K562 (cell line): ENCODE measurements at regions not wholly inside any gene's neighbourhood (a gene's known extent, or its start where the extent isn't known, plus 50 kb on each side); places are given as distances from the start of the nearest gene placed in this dataset.

Experiments used
- ATAC-seq: fragments of 200-7000 bp; cut with Tn5 transposase; 3 replicates; pipeline ENCODE4 v1.9.1; 2020; ENCODE audit warnings: moderate library complexity
- BruUV-seq: library from RNA; stranded (reverse); fragments of 400-500 nt; replicated peaks from 2 replicates; lab custom pipeline; 2021; lab: Mats Ljungman, UMichigan
- CTCF ChIA-PET: fragments of 300-600 bp; formaldehyde crosslinking; extraction: SDS; loops from one replicate; lab custom pipeline; 2021; ENCODE audit warnings: low intra/inter-chr PET ratio; lab: Yijun Ruan, JAX
- POLR2A ChIA-PET: fragments of 300-600, 350-650 bp; sonication (Branson Sonifier 250); formaldehyde crosslinking; extraction: SDS; loops from one replicate; lab custom pipeline; 2021; ENCODE audit warnings: antibody characterized with exemption, inconsistent platforms; lab: Yijun Ruan, JAX
- DNase-seq, 4 experiments: peaks; one replicate each; pipeline versions ENCODE4 v3.0.0 to v3.0.0-alpha.2; 2011 to 2018; ENCODE audit warnings: low spot score in 3 of 4, mixed read lengths in 3 of 4; ENCODE audit errors: extremely low read depth in 1 of 4
- FAIRE-seq: peaks from 2 replicates; lab custom pipeline; 2011; peaks lifted over from hg19 to GRCh38; lab: Jason Lieb, UNC
- H2AFZ ChIP-seq: 2 replicates; pipeline ENCODE4 v1.6.0; 2011; ENCODE audit warnings: low read depth, low read length, control low read depth, inconsistent platforms
- H3K27ac ChIP-seq: fragments of 200-600 bp; 3 replicates; pipeline ENCODE4 v1.8.0; 2011; ENCODE audit warnings: low read depth, mild to moderate bottlenecking, control low read depth, inconsistent platforms, low read length, moderate library complexity, mixed read lengths; ENCODE audit errors: extremely low read depth
- H3K27me3 ChIP-seq, 2 experiments: fragments of 300-600 bp in 1 of 2; 2 replicates in 1 of 2; 3 replicates in 1 of 2; pipeline versions ENCODE4 v1.6.0 to v1.8.0; 2011; ENCODE audit warnings: inconsistent platforms in 2 of 2, low read length in 2 of 2, mild to moderate bottlenecking in 1 of 2, mixed read lengths in 1 of 2, moderate library complexity in 1 of 2; ENCODE audit not compliant: control insufficient read depth in 2 of 2, insufficient read depth in 2 of 2
- H3K36me3 ChIP-seq: fragments of 300-600 bp; 3 replicates; pipeline ENCODE4 v1.8.0; 2011; ENCODE audit warnings: mild to moderate bottlenecking, low read length, inconsistent platforms; ENCODE audit not compliant: control insufficient read depth, insufficient read depth
- H3K4me1 ChIP-seq, 2 experiments: fragments of 200-600 bp in 1 of 2; replicated peaks in 1 of 2; 2 replicates in 1 of 2; 3 replicates in 1 of 2; pipeline versions ENCODE4 v1.5.1 to v1.8.0; 2011; ENCODE audit warnings: inconsistent platforms in 2 of 2, low read length in 2 of 2, mild to moderate bottlenecking in 1 of 2, mixed read lengths in 1 of 2, moderate library complexity in 1 of 2; ENCODE audit not compliant: control insufficient read depth in 2 of 2, insufficient read depth in 2 of 2
- H3K4me2 ChIP-seq: 2 replicates; pipeline ENCODE4 v1.6.1; 2011; ENCODE audit warnings: low read length, control low read depth, inconsistent platforms, mixed read lengths; ENCODE audit not compliant: insufficient read depth
- H3K4me3 ChIP-seq: fragments of 200-600 bp; sonication (generic), shearing (Covaris generic); 2 replicates; pipeline ENCODE4 v1.5.1; 2016; ENCODE audit warnings: control low read depth, inconsistent platforms
- H3K79me2 ChIP-seq: fragments of 200-600 bp; 3 replicates; pipeline ENCODE4 v1.8.0; 2011; ENCODE audit warnings: low read length, inconsistent platforms; ENCODE audit not compliant: control insufficient read depth, insufficient read depth
- H3K9ac ChIP-seq, 2 experiments: 2 replicates each; pipeline versions ENCODE4 v1.6.0 to v1.6.1; 2011; ENCODE audit warnings: low read depth in 2 of 2, low read length in 2 of 2, control low read depth in 1 of 2, inconsistent platforms in 1 of 2, mild to moderate bottlenecking in 1 of 2, mixed read lengths in 1 of 2; ENCODE audit not compliant: insufficient read depth in 1 of 2
- H3K9me1 ChIP-seq: one replicate; pipeline ENCODE4 v1.6.0; 2011; ENCODE audit warnings: inconsistent platforms, mild to moderate bottlenecking, low read length, moderate library complexity; ENCODE audit not compliant: control insufficient read depth, insufficient read depth
- H3K9me3 ChIP-seq: replicated peaks from 2 replicates; pipeline ENCODE4 v1.5.1; 2011; ENCODE audit warnings: low read depth, low read length, inconsistent platforms; ENCODE audit not compliant: control insufficient read depth, insufficient read depth
- H4K20me1 ChIP-seq: replicated peaks from 2 replicates; pipeline ENCODE4 v1.6.1; 2011; ENCODE audit warnings: low read length, inconsistent platforms, mixed read lengths; ENCODE audit not compliant: control insufficient read depth, insufficient read depth
- HDGF ChIP-seq: fragments of 450-650 bp; IDR thresholded peaks from 2 replicates; pipeline ENCODE4 v1.6.1; 2016
- MLX ChIP-seq, 2 experiments: fragments of 450-650 bp in 1 of 2; sonication (generic) in 1 of 2; formaldehyde crosslinking; conservative IDR thresholded peaks; 2 replicates each; pipeline versions ENCODE4 v1.4.0 to v1.8.1; 2020 to 2022; ENCODE audit warnings: mild to moderate bottlenecking in 1 of 2, missing genetic modification reagents in 1 of 2
- POLR2A ChIP-seq: fragments of 450-650 bp; conservative IDR thresholded peaks from 2 replicates; pipeline ENCODE4 v1.6.1; 2016
- TRIM28 ChIP-seq: fragments of 450-650 bp; IDR thresholded peaks from 2 replicates; pipeline ENCODE4 v1.6.1; 2017
- YBX1 ChIP-seq: fragments of 450-650 bp; IDR thresholded peaks from 2 replicates; pipeline ENCODE4 v1.7.1; 2016; ENCODE audit warnings: mild to moderate bottlenecking
- ZNF124 ChIP-seq: sonication (generic); formaldehyde crosslinking; IDR thresholded peaks from 2 replicates; pipeline ENCODE4 v1.8.1; 2022; ENCODE audit warnings: missing genetic modification reagents
- ZNF143 ChIP-seq: sonication (generic); formaldehyde crosslinking; IDR thresholded peaks from 2 replicates; pipeline ENCODE4 v1.9.0; 2022; ENCODE audit warnings: mild to moderate bottlenecking, missing genetic modification reagents
- WGBS: fragments of 100-300 bp; shearing (Covaris generic); methylation state at CpG from one replicate; pipeline ENCODE4 v1.1.6; 2016; ENCODE audit warnings: low coverage, mixed read lengths; ENCODE audit not compliant: insufficient coverage; ENCODE audit errors: missing lambda C conversion rate; 5-methylcytosine and 5-hydroxymethylcytosine counted together
- in situ Hi-C: fragments of 300-500 bp; cut with MboI; formaldehyde crosslinking; loops from 4 replicates; pipeline ENCODE4 v1.15.0; 2018; ENCODE audit warnings: inconsistent platforms, mixed read lengths
- intact Hi-C: fragments of 100-400 bp; cut with micrococcal nuclease; formaldehyde crosslinking; loops from 2 replicates; pipeline ENCODE4 v1.14.2; 2022

GRCh38 chr18:43572163-43572562 is 294.9 kb upstream of the SYT4 start:
- BruUV-seq, result no TSS peak
- FAIRE-seq, result no peak
- Histone ChIP-seq H4K20me1 (no peaks in the 10 kb centered on the region), H3K4me1 (no peaks in the 10 kb centered on the region), H2AFZ (no peak overlapping the region), H3K9me3 (no peaks in the 10 kb centered on the region)
- POLR2A ChIA-PET, result no interaction called here
- intact Hi-C loops, result no loop called here
- no peak for TF ChIP-seq MLX (CRISPR knock-in tag; conservative IDR thresholded peaks at IDR 0.05)
- no peak for TF ChIP-seq ZNF143 (CRISPR knock-in tag)
- TF ChIP-seq YBX1, result no peak
- TF ChIP-seq ZNF124 (CRISPR knock-in tag), result no peak
- TF ChIP-seq HDGF, result no peak
- TF ChIP-seq, all 486 proteins: peak for 0
- no peaks in the 10 kb centered on the region for H3K79me2 ChIP-seq
- ATAC-seq (no peak), DNase-seq (no peak)
- WGBS, result 0% methylated on average over 2 of the region's 2 CpGs
- no peak overlapping the region for H3K4me3 ChIP-seq
- CTCF ChIA-PET, result no interaction called here
- H3K27ac ChIP-seq, result no peak overlapping the region
- no peaks in the 10 kb centered on the region for H3K36me3 ChIP-seq
- in situ Hi-C loops, result loop anchor here (25.0 kb wide), 1 partner anchor 1460 kb away; no protein-coding TSS in a partner anchor
- no peak overlapping the region for H3K4me2 ChIP-seq
- no peak overlapping the region for H3K9ac ChIP-seq
- no peaks in the 10 kb centered on the region for H3K9me1 ChIP-seq
- no peaks in the 10 kb centered on the region for H3K27me3 ChIP-seq

GRCh38 chr18:43574974-43575373 is 297.7 kb upstream of the SYT4 start:
- no peak overlapping the region for H3K27ac ChIP-seq
- ChIA-PET CTCF (no interaction called here), POLR2A (no interaction called here)
- H3K9me1 ChIP-seq, result no peaks in the 10 kb centered on the region
- no peaks in the 10 kb centered on the region for H3K79me2 ChIP-seq
- FAIRE-seq (no peak), DNase-seq (no peak), ATAC-seq (no peak)
- no peak overlapping the region for H3K4me3 ChIP-seq
- no peak overlapping the region for H3K4me2 ChIP-seq
- no peaks in the 10 kb centered on the region for H3K4me1 ChIP-seq
- H4K20me1 ChIP-seq, result no peaks in the 10 kb centered on the region
- in situ Hi-C loops, result loop anchor here (25.0 kb wide), 1 partner anchor 1463 kb away; no protein-coding TSS in a partner anchor
- H3K27me3 ChIP-seq, result no peaks in the 10 kb centered on the region
- no peaks in the 10 kb centered on the region for H3K9me3 ChIP-seq
- no peaks in the 10 kb centered on the region for H3K36me3 ChIP-seq
- no peak overlapping the region for H3K9ac ChIP-seq
- 5% methylated on average over 3 of the region's 3 CpGs for WGBS
- no peak overlapping the region for H2AFZ ChIP-seq
- intact Hi-C loops, result no loop called here
- no TSS peak for BruUV-seq
- no peak for TF ChIP-seq TRIM28
- no peak for TF ChIP-seq POLR2A
